GM12872 (cell line): ENCODE measurements at regions not wholly inside any gene's neighbourhood (a gene's known extent, or its start where the extent isn't known, plus 50 kb on each side); places are given as distances from the start of the nearest gene placed in this dataset.

Source experiments
- TF ChIP-seq, protein P1 (sequence below): IDR thresholded peaks from 3 replicates; pipeline ENCODE4 v1.5.1; 2011; ENCODE audit warnings: low read depth, mild to moderate bottlenecking, low read length, moderate library complexity; ENCODE audit not compliant: insufficient read depth

DNA sequence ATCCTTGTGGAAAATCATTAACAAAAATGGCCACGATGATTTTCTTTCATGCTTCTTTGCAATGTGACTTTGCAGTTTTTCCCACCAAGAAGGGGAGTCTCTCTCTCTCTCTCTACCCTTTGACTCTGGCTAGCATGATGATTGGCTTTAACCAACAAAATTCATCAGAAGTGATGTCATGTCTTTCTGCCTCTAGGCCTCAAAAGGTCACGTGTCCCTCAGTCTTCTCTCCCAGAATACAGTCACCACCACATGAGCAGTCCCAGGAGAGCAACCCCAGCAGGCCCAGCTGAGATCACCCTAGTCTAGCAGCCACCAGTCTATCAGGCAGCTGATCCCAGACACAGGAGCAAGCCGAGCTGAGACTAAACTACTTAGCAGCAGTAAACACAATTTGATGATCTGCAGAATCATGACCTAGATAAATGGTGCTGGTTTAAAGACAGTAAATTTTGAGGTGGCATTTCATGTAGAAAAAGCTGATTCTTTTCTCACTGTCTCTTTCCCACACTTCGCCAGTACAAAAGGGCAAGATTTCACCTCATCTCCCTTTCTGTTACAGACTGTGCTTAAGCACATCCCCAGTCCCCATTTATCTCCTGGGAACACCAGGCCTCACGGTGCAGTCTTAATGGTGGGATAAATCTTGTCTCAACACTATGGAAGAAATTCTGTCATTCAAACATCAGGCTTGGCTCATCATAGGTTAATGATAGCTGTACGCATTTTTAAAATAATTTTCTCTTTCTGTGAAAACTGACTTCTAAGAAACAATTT is 132.7 kb downstream of the SCG2 start:
- TF ChIP-seq, protein P1, sequence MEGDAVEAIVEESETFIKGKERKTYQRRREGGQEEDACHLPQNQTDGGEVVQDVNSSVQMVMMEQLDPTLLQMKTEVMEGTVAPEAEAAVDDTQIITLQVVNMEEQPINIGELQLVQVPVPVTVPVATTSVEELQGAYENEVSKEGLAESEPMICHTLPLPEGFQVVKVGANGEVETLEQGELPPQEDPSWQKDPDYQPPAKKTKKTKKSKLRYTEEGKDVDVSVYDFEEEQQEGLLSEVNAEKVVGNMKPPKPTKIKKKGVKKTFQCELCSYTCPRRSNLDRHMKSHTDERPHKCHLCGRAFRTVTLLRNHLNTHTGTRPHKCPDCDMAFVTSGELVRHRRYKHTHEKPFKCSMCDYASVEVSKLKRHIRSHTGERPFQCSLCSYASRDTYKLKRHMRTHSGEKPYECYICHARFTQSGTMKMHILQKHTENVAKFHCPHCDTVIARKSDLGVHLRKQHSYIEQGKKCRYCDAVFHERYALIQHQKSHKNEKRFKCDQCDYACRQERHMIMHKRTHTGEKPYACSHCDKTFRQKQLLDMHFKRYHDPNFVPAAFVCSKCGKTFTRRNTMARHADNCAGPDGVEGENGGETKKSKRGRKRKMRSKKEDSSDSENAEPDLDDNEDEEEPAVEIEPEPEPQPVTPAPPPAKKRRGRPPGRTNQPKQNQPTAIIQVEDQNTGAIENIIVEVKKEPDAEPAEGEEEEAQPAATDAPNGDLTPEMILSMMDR = no peak

DNA sequence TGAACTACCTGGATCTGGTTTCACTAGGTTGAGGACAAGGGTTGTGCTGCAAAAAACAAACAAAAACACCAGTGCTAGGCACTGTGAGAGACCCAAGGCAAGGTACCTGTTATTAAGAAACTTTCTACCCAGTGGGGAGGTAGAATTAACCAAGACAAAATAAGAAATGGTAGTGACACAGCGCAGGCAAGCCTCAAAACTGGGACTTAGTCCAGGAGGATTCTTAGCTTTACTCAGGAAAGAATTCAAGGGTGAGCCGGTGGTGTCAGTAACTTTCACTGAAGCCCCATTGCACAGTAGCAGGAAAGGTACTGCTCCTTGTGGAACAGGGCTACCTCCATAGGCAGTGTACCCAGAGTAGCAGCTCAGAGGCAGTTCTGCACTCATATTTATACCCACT is 131.6 kb downstream of the SCG2 start:
- TF ChIP-seq, protein P1 = no peak

DNA sequence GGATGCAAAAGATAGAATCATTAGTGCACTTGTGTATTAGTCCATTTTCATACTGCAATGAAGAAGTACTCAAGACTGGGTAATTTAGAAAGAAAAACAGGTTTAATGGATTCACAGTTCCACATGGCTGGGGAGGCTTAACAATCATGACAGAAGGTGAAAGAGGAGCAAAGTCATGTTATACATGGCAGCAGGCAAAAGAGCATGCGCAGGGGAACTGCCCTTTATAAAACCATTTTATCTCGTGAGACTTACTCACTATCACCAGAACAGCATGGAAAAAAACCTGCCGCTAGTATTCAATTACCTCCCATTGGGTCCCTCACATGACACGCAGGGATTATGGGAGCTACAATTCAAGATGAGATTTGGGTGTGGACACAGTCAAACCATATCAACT is 129.4 kb downstream of the SCG2 start:
- TF ChIP-seq, protein P1 = no peak

DNA sequence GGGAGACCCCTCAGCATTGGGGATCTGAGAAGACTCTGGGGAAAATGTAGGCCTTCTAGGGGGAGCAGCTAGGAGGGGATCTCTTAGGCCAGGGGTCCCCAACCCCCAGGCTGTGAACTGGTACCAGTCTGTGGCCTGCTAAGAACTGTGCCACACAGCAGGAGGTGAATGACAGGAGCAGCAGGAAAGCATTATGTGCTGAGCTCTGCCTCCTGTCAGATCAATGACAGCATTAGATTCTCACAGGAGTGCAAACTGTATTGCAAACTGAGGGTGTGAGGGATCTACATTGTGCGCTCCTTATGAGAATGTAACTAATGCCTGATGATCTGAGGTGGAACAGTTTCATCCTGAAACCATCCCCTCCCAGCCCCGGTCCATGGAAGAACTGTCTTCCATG is 127.3 kb downstream of the SCG2 start:
- TF ChIP-seq, protein P1 = no peak

DNA sequence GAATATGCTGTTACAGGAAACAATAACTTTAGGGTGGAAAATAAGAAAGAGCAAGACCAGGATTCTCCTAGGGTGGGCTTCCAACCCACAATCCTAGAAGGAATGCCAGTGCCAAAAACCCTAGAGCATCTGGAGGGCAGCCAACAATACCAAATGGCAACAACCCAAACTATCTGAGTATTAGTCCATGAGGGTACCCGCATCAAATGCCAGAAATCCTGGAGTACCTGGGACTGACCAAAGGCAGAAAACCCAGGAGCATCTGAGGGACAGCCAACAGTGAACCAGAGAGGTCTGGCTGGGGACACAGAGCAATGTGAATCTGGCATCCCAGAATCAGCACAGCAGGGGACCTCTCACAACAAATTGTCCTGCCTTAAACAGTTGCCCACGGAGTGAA is 126.3 kb downstream of the SCG2 start:
- TF ChIP-seq, protein P1 = no peak

DNA sequence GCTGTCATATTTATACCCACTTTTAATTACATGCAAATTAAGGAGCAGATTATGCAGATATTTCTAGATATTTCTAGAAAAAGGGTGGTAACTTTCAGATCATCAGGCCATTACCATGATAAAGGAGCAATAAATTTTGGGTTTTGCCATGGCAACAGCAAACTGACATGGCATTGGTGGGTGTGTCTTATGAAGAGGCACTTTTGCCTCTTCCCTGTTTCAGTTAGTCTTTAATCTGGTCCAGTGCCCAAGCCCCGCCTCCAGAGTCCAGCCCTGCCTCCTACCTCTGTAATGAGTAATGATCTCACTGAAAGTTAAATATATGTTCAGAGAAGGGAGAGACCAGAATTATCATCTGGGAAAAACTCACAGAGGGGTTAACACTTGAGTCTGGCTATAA is 124.8 kb downstream of the SCG2 start:
- TF ChIP-seq, protein P1 = no peak

DNA sequence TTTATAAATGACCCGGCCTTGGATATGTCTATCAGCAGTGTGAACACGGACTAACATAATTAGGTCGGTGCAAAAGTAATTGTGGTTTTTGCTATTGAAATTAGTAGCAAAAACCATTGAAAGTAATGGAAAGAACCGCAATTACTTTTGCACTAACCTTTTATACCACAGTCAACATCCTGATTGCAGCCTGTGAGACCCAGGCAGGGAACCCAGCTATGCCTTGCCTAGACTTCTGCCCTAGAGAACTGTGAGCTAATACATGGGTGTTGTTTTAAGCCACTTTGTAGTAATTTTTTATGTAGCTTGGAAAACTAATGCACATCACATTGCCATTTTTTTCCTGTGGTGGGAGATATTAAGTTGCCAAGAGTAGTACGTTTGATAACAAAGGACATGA is 120.7 kb downstream of the SCG2 start:
- TF ChIP-seq, protein P1 = no peak

DNA sequence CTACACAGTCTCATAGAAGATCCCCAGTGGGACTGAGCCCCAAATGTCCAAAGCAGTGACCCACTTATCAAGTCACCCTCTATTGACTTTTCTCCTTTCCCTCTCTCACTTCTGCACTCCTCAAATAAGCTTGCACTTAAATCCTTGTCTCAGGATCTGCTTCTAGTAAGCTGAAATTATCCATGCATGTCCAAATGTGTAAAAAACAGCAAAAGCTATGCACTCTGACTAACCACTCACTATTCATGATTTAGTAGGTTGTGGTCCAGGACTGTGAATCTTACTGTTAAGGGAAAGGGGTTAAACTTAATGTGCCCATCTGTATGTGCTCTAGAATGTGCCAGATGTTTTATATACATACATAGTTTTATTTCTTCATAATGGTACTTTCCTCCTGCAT is 115.4 kb downstream of the SCG2 start:
- TF ChIP-seq, protein P1 = no peak
